NCI-H2227 treated with DMSO at 0.1 percent for 48 hours (cell line): ENCODE measurements at regions not wholly inside any gene's neighbourhood (a gene's known extent, or its start where the extent isn't known, plus 50 kb on each side); places are given as distances from the start of the nearest gene placed in this dataset.

Experiments
- DNase-seq: peaks from one replicate; lab custom pipeline; 2025; lab: John Stamatoyannopoulos, UW

GRCh38 chr21:27513825-27514224, 546.9 kb upstream of the ADAMTS5 start:
- DNase-seq, result no peak

DNA sequence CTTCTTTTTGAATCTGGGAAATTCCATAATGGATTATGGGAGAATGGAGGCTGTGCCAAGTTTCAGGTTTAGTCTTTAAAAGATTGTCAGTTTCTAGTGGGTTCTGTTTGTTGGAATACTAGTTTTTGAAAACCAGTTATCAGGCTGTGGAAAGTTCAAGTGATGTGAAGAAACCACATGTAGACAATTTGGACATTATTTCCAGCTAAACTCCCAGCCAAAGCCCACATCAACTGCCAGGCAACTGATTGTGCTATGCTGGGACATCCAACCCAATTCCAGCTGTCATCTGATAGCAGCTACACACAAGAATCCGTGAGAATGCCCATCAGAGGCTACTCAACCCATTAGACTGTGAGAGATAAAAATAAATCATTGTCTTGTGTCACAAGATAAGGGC, 546.1 kb upstream of the ADAMTS5 start:
- no peak for DNase-seq

GRCh38 chr21:27511233-27511632, 544.3 kb upstream of the ADAMTS5 start:
- DNase-seq, result no peak

- DNase-seq, result no peak
Measured at GRCh38 chr21:27507695-27508094, 540.8 kb upstream of the ADAMTS5 start.

- no peak for DNase-seq
Measured at GRCh38 chr21:27505516-27505915, 538.6 kb upstream of the ADAMTS5 start.

DNA sequence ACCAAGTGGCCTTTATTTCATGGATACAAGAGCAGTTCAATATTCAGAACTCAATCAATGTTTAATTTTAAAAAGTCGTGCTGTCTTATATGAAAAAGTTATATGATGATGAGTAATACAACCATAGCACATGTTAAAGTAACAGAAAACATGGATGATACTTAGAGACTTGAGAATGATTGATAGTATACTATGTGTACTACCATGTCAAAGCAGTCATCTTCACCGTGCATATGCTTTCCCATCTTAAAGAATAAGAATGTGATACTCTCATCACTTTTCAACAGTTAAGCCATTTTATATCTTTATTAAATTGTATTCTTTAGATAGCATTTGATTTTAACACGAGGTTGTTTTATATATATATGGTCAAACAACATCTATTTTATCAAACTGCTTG, 535.9 kb upstream of the ADAMTS5 start:
- DNase-seq, result no peak

GRCh38 chr21:27498025-27498424, 531.1 kb upstream of the ADAMTS5 start:
- DNase-seq, result no peak

- DNase-seq, result no peak
Measured at GRCh38 chr21:27495836-27496235, 528.9 kb upstream of the ADAMTS5 start.

- no peak for DNase-seq
Measured at GRCh38 chr21:27493542-27493941, 526.7 kb upstream of the ADAMTS5 start.

DNA sequence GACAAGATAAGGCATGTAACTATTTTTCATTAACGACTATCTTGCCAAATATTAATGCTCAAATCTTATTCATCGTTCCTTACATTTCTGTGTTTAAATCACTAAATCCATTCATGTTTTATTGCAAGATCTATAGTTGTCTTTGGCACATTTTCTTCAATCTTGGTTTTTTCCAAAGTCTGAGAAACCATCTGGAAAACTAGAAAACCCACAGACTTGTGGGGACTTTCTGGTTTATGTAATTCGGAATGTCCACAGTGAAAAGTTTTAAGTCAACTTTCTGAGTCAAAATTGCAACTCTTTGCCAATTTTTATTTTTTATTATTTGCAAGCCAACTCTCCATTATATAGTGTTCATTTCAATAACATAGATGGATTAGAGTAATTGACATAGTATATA, 520.8 kb upstream of the ADAMTS5 start:
- no peak for DNase-seq

- DNase-seq, result no peak
Measured at GRCh38 chr21:27480841-27481261, 514.0 kb upstream of the ADAMTS5 start.

DNA sequence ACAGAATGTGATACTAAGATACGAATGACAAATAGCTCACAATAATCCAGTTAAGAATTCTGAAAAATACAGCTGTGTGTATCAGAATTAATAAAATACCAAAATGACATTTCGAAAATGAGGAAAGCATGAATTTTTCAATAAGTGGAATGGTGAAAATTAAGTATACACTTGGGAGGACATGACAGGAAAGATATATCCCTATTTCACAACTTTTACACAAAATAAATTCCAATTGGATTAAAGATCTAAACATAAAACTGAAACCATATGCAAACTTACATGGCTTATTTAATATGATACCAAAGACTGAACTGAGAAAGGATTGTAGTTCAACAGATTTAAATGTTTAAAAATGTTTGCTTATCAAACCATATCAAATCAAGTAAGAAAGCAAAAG, 510.4 kb upstream of the ADAMTS5 start:
- DNase-seq, result no peak

DNA sequence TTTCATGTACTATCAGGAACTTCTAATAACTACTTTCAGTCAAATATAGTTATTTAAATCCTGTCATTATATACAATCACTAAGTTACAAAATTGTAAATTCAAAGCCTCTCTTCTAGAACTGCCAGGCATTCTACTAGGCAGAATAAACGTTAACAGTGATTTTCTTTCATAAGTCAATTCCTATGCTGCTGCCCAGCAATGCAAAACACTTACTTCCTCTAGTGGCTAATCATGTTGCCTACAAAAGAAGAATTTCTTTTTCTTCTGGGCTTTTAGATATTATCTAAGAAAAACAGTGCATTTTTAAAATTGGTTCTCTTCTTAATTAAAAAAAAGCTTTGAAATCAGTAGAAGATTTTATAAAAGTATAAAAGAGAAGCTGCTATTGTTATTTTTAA, 509.8 kb upstream of the ADAMTS5 start:
- no peak for DNase-seq

DNA sequence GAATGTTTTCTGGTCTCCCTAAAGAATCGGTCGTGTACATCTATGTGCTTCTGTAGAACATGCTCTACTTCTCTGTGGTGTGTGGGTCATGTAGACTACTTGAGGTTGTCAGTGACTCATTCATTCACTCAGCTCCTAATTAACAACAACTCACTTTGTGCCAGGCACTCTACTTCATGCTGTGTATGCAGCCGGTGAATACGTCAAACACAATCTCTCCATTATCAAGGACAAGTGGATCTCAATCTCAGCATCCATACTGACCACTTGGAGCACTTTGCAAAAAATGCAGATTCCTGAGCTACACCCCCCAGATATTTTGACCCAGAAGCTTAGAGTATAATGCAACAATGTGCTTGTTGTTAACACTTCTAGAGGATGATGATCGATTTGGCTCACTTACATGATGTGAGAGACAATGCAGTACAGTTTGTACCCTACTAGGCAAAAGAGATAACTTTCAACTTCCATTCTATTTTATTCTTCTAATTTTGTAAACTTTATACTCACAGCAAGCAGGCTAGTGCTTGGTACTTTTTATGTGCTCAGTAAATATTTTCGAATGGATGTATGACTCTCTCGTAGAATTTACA, 508.6 kb upstream of the ADAMTS5 start:
- no peak for DNase-seq

DNA sequence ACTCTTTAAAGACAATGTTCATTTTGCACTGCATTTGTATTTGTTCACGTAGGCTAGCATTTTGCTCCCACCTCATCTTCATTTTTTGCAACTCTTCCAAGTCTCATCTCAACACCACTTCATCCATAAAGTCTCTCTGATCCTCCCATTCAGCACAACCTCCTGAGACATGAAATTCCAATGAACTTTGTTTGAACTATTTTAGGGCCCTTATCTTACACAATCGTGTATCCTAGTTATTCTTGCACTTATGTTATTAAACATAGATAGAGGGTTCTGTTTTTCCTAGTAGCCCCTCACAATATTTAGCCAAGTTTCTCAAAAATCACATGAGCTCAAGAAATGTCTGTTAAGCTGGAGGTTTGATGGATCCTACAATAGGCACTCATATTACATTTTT, 500.5 kb upstream of the ADAMTS5 start:
- no peak for DNase-seq

DNA sequence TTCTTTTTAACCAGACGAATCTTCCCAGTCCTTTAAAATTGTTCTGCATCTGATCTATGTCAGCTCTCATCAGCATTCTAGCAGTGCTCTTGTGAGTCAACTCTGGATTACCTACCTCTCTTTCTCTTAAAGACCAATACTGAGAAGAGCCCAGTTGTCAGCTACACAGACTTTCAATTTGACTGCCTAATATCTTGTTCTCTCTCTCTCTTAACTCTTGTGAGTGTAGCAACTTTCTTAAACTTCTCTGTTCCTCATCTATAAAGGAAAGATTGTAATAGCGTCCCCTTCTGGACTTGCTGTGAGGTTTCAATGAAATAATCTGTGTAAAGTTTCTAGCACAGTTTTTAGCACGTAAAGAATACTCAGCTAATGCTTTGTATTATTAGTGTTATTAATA, 499.3 kb upstream of the ADAMTS5 start:
- DNase-seq, result no peak

DNA sequence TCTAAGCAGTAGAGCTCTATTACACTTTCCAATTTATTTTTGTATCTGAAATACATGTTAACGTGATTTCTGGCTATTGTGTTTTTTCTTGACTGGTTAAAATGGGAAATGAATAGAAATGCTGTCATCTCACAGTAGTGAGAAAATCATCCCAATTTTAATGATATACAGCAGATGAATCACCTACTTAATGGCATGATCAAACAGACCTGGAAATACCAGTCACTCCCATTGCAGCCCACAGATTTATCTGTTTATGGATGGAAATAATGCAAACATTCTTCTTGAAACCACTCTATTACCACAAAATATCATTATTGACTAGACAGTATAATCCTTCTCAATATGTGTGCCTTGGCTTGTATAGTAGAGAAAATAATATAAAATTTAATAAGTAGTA, 497.8 kb upstream of the ADAMTS5 start:
- DNase-seq, result no peak

DNA sequence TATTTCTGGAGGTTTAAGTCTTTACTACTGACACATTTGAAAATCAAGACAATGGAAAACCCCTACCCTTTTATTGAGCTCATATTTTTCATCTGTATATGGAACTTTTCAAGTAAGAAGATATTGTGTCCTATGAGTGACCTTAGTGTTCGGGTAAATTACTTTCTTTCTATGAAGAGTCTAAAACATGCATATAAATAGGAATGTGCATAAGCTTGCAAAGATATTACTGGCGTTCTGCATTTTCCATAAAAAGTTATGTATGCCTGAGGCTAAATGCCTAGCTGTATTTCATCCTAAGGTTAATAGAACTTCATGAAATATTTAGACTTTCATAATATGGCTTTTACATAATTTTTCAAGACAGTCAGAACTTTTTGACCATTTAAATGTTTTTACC, 495.8 kb upstream of the ADAMTS5 start:
- DNase-seq, result no peak

- no peak for DNase-seq
Measured at GRCh38 chr21:27454234-27454633, 487.3 kb upstream of the ADAMTS5 start.

GRCh38 chr21:27451116-27451515, 484.2 kb upstream of the ADAMTS5 start:
- DNase-seq, result no peak

DNA sequence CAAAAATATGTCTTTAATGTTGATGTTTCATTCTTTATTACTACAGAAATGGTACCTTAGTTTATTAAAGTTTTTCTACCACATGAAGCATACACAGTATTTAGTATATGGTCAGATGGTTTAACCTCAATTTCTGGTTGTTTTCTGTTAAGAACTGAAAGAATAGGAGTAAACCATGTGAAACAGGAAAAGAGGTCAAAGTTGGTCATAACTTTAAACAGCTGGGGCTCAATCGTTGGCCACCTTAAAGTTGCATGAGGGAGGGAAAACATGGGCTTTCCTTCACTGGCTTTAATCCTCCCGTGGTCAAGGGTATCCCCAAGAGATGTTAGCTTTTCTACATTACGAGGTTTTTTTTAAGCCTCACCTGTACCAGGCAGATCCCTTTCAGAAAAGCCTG, 483.3 kb upstream of the ADAMTS5 start:
- no peak for DNase-seq

GRCh38 chr21:27448960-27449359, 482.1 kb upstream of the ADAMTS5 start:
- no peak for DNase-seq

DNA sequence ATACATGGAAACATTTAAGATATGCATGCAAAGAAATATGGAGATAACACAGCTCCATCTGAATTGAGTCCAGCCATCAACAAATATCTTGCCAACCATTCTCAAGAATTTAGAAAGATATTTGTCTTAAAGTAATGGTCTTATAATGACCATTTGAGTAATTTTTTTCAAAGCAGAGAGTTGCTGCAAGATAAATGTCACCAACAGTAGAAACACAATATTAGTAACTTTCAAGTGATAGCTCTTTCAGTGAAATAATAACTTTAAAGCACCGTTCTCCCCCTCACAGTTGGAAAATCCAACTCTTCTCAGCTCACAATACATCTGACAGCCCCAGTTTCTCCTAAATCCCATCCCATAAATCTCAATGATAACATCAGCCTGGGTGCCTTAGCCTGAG, 481.0 kb upstream of the ADAMTS5 start:
- DNase-seq, result no peak

DNA sequence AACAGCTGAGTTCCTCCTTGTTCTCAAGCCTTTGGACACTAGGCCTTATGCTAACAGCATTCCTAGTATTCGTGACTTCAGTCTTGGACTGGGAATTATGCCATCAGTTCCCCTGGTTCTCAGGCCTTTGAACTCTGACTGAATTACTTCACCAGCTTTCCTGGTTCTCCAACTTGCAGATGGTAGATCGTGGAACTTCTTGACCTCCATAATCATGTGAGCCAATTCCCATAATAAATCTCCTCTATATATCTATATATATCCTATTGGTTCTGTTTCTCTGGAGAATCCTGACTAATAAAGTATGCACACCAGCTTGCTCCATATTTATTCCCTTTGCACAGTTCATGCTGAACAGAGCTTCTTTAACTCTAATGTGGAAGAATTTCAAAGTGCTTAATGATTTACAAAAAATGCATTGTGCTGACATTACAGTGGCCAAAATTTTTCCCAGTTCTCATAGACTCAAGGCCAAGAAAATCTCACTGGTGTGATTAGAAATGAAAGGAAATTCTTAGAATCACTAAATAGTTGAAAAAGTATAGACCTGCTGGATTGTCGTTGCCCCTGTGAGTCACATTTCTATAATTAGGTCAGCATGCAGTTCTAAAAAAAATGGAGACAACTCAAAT, 462.9 kb upstream of the ADAMTS5 start:
- no peak for DNase-seq
